ENCODE measurements at regions not wholly inside any gene's neighbourhood (a gene's known extent, or its start where the extent isn't known, plus 50 kb on each side); places are given as distances from the start of the nearest gene placed in this dataset.

GRCh38 chr16:64203126-64203525, 918.7 kb downstream of the CDH11 start:
- no peak for DNase-seq

- DNase-seq: no peak
These were observed 919.3 kb downstream of the CDH11 start for GRCh38 chr16:64202571-64202970.

- DNase-seq: no peak
These were observed 925.4 kb downstream of the CDH11 start for GRCh38 chr16:64196444-64196843.

GRCh38 chr16:64185954-64186353, 935.9 kb downstream of the CDH11 start:
- DNase-seq: no peak

- DNase-seq: no peak
These were observed 937.7 kb downstream of the CDH11 start for GRCh38 chr16:64184156-64184555.

- no peak for DNase-seq
These were observed 938.9 kb downstream of the CDH11 start for GRCh38 chr16:64182985-64183384.

- no peak for DNase-seq
These were observed 940.5 kb downstream of the CDH11 start for GRCh38 chr16:64181271-64181925.

GRCh38 chr16:64180136-64180900, 941.5 kb downstream of the CDH11 start:
- no peak for DNase-seq

GRCh38 chr16:64174327-64174726, 947.5 kb downstream of the CDH11 start:
- DNase-seq: no peak

GRCh38 chr16:64172652-64173051, 949.2 kb downstream of the CDH11 start:
- no peak for DNase-seq

- DNase-seq: no peak
These were observed 949.6 kb downstream of the CDH11 start for GRCh38 chr16:64172226-64172625.

- DNase-seq: no peak
These were observed 950.2 kb downstream of the CDH11 start for GRCh38 chr16:64171632-64172031.

- no peak for DNase-seq
These were observed 953.5 kb downstream of the CDH11 start for GRCh38 chr16:64168371-64168770.

GRCh38 chr16:64167936-64168335, 953.9 kb downstream of the CDH11 start:
- no peak for DNase-seq

GRCh38 chr16:64165368-64165767, 956.5 kb downstream of the CDH11 start:
- no peak for DNase-seq

GRCh38 chr16:64162613-64163375, 959.1 kb downstream of the CDH11 start:
- DNase-seq: no peak

GRCh38 chr16:64159976-64160375, 961.9 kb downstream of the CDH11 start:
- DNase-seq: no peak

- DNase-seq: no peak
These were observed 962.8 kb downstream of the CDH11 start for GRCh38 chr16:64158941-64159588.

GRCh38 chr16:64153718-64154117, 968.1 kb downstream of the CDH11 start:
- no peak for DNase-seq

- no peak for DNase-seq
These were observed 969.7 kb downstream of the CDH11 start for GRCh38 chr16:64151990-64152767.

GRCh38 chr16:64150193-64150592, 971.7 kb downstream of the CDH11 start:
- DNase-seq: no peak

- no peak for DNase-seq
These were observed 972.1 kb downstream of the CDH11 start for GRCh38 chr16:64149756-64150155.

GRCh38 chr16:64148356-64148755, 973.5 kb downstream of the CDH11 start:
- DNase-seq: no peak

Data from GF-D8 (cell line).